NCI-H460 (cell line): ENCODE measurements at regions not wholly inside any gene's neighbourhood (a gene's known extent, or its start where the extent isn't known, plus 50 kb on each side); places are given as distances from the start of the nearest gene placed in this dataset.
A peak's percentile ranks its signal among the peaks of the same experiment; 100 is the strongest.
"Not testable (repeated sequence)": the region's sequence is repeated elsewhere in the genome, so short reads cannot be mapped to it uniquely, and the experiment has no call there.

Source experiments
- DNase-seq: peaks from one replicate; pipeline ENCODE4 v3.0.0-alpha.2; 2016; ENCODE audit warnings: low read depth; ENCODE audit errors: extremely low read depth

- no peak for DNase-seq
Observed at GRCh38 chr4:111890412-111890811, 254.8 kb upstream of the FAM241A start.

- no peak for DNase-seq
Observed at GRCh38 chr4:111905511-111905910, 239.7 kb upstream of the FAM241A start.

DNA sequence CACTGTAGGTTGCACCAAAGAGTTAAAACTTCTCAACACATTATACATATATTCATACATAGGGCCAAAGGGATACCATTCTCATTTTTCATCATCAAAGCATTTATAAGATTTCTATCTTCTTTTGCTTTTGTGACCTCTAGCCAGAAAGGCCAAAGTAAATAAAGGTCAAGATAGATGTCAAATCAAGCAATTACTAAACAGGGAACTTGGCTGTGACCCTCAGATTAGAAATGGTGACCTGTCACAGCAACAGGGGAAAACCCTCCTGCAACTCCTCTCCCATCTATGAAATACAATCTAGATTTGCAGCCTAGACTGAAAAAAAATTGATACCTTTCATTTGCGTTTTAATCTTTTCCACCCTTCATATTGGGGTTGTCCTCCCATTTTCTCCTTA lies 225.6 kb upstream of the FAM241A start:
- DNase-seq: no peak

- no peak for DNase-seq
Observed at GRCh38 chr4:111921714-111922113, 223.5 kb upstream of the FAM241A start.

- DNase-seq: no peak
Observed at GRCh38 chr4:111923786-111924185, 221.5 kb upstream of the FAM241A start.

DNA sequence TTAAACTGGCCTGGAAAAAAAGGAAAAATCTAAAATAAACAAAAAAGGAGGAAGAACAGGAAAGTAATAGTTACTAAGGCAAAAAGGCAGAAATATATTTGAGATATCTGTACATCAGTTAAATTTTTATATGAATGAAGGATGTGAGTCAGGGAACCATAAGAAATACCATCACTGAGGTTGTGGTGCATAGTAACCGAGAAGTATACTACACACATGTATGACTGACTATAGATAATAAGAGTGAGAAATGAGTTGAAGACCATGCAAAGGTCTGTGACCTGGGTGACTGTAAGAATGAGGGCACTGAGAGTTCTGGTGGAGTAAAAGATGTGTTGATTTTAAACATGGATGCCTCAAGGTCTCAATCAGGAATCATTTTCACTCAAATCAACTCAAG lies 220.6 kb upstream of the FAM241A start:
- DNase-seq: no peak

GRCh38 chr4:111930659-111931058 lies 214.6 kb upstream of the FAM241A start:
- DNase-seq: no peak

DNA sequence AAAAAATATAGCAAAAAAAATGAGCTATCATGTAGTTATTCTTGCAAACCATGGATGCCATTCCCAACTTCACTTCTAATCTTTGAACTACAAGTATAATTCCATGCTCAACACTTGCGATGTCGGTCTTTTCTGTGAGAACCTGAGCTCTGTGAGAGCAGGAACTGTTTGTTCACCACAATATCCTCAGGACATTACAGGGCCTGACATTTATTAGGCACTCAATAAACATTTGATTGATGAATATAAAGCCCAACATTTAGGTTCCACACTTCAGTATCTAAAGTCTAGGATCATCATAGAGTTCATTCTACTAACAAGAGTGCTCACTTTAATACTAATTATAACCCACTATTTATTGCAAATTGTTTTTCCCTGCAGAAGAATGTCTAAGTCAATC lies 211.6 kb upstream of the FAM241A start:
- no peak for DNase-seq

DNA sequence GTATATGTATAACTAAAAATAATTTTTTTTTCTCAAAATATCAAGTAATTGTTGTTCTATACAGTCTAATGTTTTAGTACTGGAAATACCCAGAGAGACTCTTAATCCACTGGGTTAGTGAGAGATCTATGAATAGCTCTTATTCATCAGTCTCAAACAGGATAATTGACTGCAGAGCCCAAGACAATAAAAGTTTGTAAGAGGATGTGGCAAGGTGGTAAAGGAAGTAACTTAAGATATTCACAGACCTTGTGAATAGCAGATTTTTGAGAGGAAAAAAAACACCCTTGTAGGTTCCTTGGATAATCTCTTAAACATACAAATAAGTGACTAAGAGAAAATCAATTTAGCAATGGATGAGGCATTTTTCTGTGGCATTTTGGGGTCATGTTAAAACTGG lies 210.9 kb upstream of the FAM241A start:
- no peak for DNase-seq

GRCh38 chr4:111937368-111937767 lies 207.9 kb upstream of the FAM241A start:
- DNase-seq: peak; percentile 44

DNA sequence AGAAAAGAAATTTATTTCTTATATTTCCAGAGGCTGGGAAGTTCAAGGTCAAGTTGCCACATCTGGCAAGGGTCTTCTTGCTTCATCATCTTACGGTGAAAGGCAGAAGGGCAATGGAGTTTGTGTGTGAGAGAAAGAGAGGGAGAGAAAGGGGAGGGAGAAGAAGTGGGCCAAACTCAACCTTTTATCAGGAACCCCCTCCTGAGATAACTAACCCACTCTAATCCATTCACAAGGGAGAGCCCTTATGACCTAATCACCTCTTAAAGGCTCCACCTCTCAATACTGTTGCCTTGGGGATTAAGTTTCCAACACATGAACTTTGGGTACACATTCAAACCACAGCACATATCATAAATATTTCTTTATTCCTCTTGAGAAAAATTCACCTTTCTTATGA lies 203.3 kb upstream of the FAM241A start:
- DNase-seq: no peak

- peak; percentile 42 for DNase-seq
Observed at GRCh38 chr4:111943796-111944203, 201.5 kb upstream of the FAM241A start.

GRCh38 chr4:111945014-111945413 lies 200.2 kb upstream of the FAM241A start:
- no peak for DNase-seq

GRCh38 chr4:111946800-111947199 lies 198.5 kb upstream of the FAM241A start:
- DNase-seq: no peak

GRCh38 chr4:111952688-111953087 lies 192.6 kb upstream of the FAM241A start:
- no peak for DNase-seq

DNA sequence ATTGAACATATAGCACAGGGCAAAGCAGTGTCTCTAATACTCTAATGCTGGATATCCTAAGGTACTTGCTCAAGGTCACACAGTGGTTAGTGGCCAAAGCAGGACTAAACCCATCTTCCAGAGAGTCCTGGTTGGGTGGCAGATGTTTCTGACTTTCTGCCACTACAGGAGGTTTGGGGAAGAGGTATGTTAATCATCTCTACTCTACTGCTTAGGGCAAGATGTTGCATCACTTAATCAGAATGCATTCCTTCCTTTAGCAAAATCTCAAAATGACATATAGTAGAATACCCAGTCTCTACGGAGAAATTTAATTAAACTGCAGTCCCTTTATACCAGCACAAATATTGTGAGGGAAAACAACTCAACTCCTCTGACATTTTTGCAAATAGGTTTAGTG lies 190.7 kb upstream of the FAM241A start:
- no peak for DNase-seq

DNA sequence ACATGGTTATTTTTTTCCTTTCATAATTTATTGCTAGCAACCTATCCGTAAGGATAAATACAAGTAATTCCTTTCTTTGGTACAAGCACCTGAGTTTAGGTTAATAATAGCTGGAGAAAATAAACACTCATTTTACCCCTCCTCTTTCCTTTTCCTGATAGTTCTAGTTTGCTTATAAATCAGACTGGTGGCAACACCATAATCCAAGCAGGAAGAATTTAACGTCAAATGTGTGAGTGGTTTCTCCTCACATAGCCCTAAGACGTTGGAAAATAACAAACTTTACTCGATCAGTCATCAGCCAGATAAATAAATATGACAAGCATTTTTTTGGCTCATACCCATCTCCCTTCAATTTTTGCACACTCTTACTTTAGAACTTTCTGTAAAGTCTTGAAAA lies 190.3 kb upstream of the FAM241A start:
- DNase-seq: no peak

- no peak for DNase-seq
Observed at GRCh38 chr4:111957116-111957515, 188.1 kb upstream of the FAM241A start.

GRCh38 chr4:111957997-111958396 lies 187.3 kb upstream of the FAM241A start:
- no peak for DNase-seq

- DNase-seq: peak; percentile 15
Observed at GRCh38 chr4:111959222-111959621, 186.0 kb upstream of the FAM241A start.

DNA sequence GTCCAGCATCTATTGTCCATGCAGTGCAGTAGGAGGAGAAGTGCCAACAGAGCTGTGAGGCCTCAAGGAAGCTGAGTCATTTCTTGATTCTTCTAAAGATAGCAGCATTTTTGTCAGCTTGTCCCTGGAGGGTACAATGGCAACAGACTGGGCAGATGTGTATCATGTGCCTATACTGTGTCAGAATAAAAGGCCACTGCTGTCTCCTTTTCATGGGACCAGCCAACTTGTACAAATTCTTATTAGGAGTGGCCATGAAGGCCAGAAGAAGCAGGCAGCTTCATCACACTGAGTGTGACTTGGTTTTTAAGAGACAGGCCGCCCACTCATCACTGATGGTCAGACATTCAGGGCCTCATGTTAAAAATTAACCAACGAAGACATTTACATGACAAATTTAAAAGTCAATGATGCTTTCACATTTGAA lies 185.0 kb upstream of the FAM241A start:
- DNase-seq: peak; percentile 4

GRCh38 chr4:111961026-111961425 lies 184.2 kb upstream of the FAM241A start:
- DNase-seq: not testable (repeated sequence)

- DNase-seq: no peak
Observed at GRCh38 chr4:111961809-111962208, 183.4 kb upstream of the FAM241A start.
